ENCODE measurements at regions not wholly inside any gene's neighbourhood (a gene's known extent, or its start where the extent isn't known, plus 50 kb on each side); places are given as distances from the start of the nearest gene placed in this dataset.

DNA sequence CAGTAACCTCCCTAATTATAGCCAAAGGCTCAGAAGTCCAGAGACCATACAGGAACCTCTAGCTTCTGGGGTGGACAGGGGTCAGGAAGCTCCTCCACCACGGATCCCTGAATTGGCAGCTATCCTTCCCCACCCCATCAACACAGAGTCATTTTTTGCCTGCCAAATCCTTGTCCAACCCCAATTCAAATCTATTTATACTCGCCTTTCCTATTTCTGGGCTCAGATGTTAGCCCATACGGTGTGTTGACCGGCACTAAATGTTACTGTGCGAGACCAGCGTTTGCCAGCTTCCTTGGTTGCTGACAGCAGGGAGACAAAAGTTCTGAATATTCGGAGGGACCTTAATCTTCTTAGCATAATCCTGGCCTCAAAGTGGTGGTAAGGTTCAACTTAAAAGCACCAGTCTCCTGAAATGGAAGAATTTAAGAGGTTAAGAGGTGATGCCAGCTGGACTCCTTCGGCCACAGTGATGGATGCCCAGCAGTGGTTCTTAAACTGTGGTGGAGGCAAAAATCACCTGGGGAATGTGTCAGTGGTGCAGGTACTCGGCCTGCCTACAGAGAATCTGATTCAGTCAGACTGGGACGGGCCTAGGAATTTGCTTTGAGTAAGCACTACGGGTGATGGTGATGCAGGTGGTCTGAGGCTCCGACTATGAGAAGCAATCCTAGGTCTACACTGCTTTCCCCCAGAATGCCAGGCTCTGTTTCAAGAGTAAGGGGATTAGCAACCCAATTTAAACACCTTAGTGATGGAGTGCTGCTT, 204.8 kb upstream of the MEF2C start:
- TF ChIP-seq, protein P1, sequence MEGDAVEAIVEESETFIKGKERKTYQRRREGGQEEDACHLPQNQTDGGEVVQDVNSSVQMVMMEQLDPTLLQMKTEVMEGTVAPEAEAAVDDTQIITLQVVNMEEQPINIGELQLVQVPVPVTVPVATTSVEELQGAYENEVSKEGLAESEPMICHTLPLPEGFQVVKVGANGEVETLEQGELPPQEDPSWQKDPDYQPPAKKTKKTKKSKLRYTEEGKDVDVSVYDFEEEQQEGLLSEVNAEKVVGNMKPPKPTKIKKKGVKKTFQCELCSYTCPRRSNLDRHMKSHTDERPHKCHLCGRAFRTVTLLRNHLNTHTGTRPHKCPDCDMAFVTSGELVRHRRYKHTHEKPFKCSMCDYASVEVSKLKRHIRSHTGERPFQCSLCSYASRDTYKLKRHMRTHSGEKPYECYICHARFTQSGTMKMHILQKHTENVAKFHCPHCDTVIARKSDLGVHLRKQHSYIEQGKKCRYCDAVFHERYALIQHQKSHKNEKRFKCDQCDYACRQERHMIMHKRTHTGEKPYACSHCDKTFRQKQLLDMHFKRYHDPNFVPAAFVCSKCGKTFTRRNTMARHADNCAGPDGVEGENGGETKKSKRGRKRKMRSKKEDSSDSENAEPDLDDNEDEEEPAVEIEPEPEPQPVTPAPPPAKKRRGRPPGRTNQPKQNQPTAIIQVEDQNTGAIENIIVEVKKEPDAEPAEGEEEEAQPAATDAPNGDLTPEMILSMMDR (IDR thresholded peaks at IDR 0.05 in 8 of 11, conservative IDR thresholded peaks at IDR 0.05 in 3 of 11), result no peak
- TF ChIP-seq POLR2A (IDR thresholded peaks at IDR 0.05), result no peak

All from spleen (tissue), 7 donors.